Kidney (tissue), 13 donors: ENCODE measurements at regions not wholly inside any gene's neighbourhood (a gene's known extent, or its start where the extent isn't known, plus 50 kb on each side); places are given as distances from the start of the nearest gene placed in this dataset.
"Not testable (repeated sequence)": the region's sequence is repeated elsewhere in the genome, so short reads cannot be mapped to it uniquely, and the experiment has no call there.

Experiments used
- DNase-seq, 5 donors: peaks; one replicate each; pipeline ENCODE4 v3.0.0-alpha.2; 2013 to 2020
- FAIRE-seq: peaks from 2 replicates; lab custom pipeline; 2012; peaks lifted over from hg19 to GRCh38; lab: Jason Lieb, UNC
- H3K27ac ChIP-seq, 2 donors: one replicate each; pipeline ENCODE4 v1.7.0; 2013; ENCODE audit warnings: low read depth in 2 of 2, low read length in 2 of 2, inconsistent platforms in 1 of 2
- H3K27me3 ChIP-seq: one replicate; pipeline ENCODE4 v1.7.1; 2013; ENCODE audit warnings: low read length, inconsistent platforms; ENCODE audit not compliant: control insufficient read depth, insufficient read depth
- H3K36me3 ChIP-seq, 3 donors: one replicate each; pipeline versions ENCODE4 v1.7.0 to v1.7.1; 2013; ENCODE audit warnings: low read length in 3 of 3, control low read depth in 1 of 3, inconsistent platforms in 1 of 3; ENCODE audit not compliant: insufficient read depth in 3 of 3, control insufficient read depth in 2 of 3
- H3K4me1 ChIP-seq, 3 donors: one replicate each; pipeline versions ENCODE4 v1.7.0 to v1.7.1; 2013; ENCODE audit warnings: low read length in 3 of 3, inconsistent platforms in 1 of 3, low read depth in 1 of 3; ENCODE audit not compliant: control insufficient read depth in 2 of 3, insufficient read depth in 2 of 3
- H3K4me3 ChIP-seq, 3 donors: one replicate each; pipeline versions ENCODE4 v1.7.0 to v1.8.1; 2013; ENCODE audit warnings: low read length in 3 of 3, control low read depth in 1 of 3, inconsistent platforms in 1 of 3
- H3K9ac ChIP-seq, 3 donors: one replicate each; pipeline versions ENCODE4 v1.7.0 to v1.7.1; 2013; ENCODE audit warnings: low read length in 3 of 3, control low read depth in 1 of 3, inconsistent platforms in 1 of 3
- H3K9me3 ChIP-seq, 3 donors: one replicate each; pipeline versions ENCODE4 v1.7.0 to v1.7.1; 2013; ENCODE audit warnings: low read length in 3 of 3, control low read depth in 1 of 3, inconsistent platforms in 1 of 3; ENCODE audit not compliant: control insufficient read depth in 2 of 3, insufficient read depth in 1 of 3
- intact Hi-C: fragments of 100-400 bp; cut with DNase I; formaldehyde crosslinking; loops from one replicate; pipeline ENCODE4 v1.11.1; 2022
- TF ChIP-seq, protein P1 (sequence below): IDR thresholded peaks from 3 replicates; pipeline ENCODE4 v1.5.1; 2012; ENCODE audit warnings: mild to moderate bottlenecking, moderate library complexity, borderline replicate concordance; ENCODE audit not compliant: insufficient read depth; ENCODE audit errors: extremely low read depth
- donor health status: control.
- donor health status: control.
- donor health status: control.
- donor health status: control.
- donor health status: control.
- donor health status: DM: yes; HTN: yes; CAD: no.
- donor health status: Normal renal cell carcinoma (clear cell type).

DNA sequence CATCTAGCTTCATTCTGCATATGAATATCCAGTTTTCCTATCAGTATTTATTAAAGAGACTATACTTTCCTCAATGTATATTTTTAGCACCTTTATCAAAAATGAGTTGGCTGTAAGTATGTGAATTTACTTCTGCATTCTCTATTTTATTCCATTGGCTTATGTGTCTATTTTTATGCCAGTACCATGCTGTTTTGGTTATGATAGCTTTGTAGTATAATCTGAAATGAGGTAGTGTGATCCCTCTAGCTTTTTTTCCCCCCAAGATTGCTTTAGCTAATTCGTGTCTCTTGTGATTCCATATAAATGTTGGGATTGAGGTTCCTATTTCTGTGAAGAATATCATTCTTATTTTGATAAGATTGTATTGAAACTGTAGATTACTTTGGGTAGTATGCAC, 469.1 kb upstream of the MAP3K7 start:
- Histone ChIP-seq H3K9ac (no peak overlapping the region), H3K27me3 (no peaks in the 10 kb centered on the region), H3K4me1 (no peaks in the 10 kb centered on the region), H3K36me3 (no peaks in the 10 kb centered on the region), H3K4me3 (no peak overlapping the region), H3K9me3 (peaks cover 0 to 16% (median 0%) of the 10 kb centered on the region in 3 donors), H3K27ac (no peak overlapping the region)
- intact Hi-C loops, result no loop called here
- no peak for FAIRE-seq
- TF ChIP-seq, protein P1, sequence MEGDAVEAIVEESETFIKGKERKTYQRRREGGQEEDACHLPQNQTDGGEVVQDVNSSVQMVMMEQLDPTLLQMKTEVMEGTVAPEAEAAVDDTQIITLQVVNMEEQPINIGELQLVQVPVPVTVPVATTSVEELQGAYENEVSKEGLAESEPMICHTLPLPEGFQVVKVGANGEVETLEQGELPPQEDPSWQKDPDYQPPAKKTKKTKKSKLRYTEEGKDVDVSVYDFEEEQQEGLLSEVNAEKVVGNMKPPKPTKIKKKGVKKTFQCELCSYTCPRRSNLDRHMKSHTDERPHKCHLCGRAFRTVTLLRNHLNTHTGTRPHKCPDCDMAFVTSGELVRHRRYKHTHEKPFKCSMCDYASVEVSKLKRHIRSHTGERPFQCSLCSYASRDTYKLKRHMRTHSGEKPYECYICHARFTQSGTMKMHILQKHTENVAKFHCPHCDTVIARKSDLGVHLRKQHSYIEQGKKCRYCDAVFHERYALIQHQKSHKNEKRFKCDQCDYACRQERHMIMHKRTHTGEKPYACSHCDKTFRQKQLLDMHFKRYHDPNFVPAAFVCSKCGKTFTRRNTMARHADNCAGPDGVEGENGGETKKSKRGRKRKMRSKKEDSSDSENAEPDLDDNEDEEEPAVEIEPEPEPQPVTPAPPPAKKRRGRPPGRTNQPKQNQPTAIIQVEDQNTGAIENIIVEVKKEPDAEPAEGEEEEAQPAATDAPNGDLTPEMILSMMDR, result no peak
- DNase-seq, result no peak

DNA sequence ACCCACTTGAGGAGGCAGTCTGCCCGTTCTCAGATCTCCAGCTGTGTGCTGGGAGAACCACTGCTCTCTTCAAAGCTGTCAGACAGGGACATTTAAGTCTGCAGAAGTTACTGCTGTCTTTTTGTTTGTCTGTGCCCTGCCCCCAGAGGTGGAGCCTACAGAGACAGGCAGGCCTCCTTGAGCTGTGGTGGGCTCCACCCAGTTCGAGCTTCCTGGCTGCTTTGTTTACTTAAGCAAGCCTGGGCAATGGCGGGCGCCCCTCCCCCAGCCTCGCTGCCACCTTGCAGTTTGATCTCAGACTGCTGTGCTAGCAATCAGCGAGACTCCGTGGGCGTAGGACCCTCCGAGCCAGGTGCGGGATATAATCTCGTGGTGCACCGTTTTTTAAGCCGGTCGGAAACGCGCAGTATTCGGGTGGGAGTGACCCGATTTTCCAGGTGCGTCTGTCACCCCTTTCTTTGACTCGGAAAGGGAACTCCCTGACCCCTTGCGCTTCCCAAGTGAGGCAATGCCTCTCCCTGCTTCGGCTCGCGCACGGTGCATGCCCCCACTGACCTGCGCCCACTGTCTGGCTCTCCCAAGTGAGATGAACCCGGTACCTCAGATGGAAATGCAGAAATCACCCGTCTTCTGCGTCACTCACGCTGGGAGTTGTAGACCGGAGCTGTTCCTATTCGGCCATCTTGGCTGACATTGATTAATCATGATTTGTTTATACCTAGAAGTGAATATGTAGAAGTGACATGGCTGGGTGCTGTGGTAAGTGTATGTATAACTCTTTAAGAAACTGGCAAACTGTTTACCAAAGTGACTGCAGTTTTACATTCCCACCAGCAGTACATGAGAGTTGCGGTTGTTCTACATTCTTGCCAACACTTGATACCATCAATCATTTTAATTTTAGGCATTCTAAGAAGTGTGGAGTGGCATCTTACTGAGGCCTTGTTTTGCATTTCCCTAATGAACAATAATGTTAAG, 465.9 kb upstream of the MAP3K7 start:
- FAIRE-seq, H3K27ac ChIP-seq, H3K27me3 ChIP-seq, H3K36me3 ChIP-seq, H3K4me1 ChIP-seq, H3K9ac ChIP-seq, intact Hi-C loops, H3K4me3 ChIP-seq: not testable (repeated sequence)
- peak in 1 of 5 donors; percentile 26 for DNase-seq
- peaks cover 0 to 16% (median 0%) of the 10 kb centered on the region in 3 donors for H3K9me3 ChIP-seq

DNA sequence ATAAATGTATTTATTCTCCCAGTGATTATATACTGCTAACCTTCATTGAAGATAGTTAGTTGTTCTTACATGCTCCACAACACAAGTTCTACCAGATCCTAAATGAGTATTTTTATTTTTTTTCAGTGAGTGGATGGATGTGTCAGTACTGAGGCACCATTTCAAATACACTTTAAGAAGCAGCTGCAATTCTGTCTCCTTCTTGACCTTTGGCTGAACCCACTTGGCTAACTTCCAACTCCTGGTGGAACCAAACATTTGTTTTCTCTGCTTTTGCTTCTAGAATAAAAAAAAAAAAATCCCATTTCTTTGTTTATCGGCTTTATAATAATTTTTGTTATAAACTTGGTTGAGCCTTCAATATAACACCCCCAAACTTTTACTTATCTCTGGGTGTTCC, 458.3 kb upstream of the MAP3K7 start:
- DNase-seq, result peak in 3 of 5 donors; percentile 45 to 63 (median 61)
- no peaks in the 10 kb centered on the region for H3K4me1 ChIP-seq
- FAIRE-seq, result no peak
- H3K27me3 ChIP-seq, result no peaks in the 10 kb centered on the region
- no peaks in the 10 kb centered on the region for H3K9me3 ChIP-seq
- H3K27ac ChIP-seq, result no peak overlapping the region
- no peak overlapping the region for H3K9ac ChIP-seq
- TF ChIP-seq, protein P1, result no peak
- H3K36me3 ChIP-seq, result no peaks in the 10 kb centered on the region
- no peak overlapping the region for H3K4me3 ChIP-seq
- intact Hi-C loops, result no loop called here

DNA sequence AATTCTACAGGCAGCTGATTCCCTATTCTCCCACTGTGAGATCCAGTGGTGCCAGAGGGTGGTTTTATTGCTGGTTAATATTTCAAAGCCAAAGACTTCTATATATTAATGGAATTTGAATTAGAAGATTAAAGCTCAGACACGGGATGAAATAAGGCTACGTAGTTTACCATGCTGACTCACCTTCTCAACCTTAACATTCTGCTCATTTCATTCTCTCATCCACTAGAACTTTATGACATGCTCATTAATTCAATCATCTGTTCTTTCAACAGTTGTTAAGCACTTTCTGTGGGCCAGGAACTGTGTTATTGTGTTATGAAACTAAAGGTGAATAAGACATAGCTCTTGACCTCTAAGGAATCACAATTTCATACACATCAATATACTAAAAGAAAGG, 456.9 kb upstream of the MAP3K7 start:
- intact Hi-C loops, result no loop called here
- Histone ChIP-seq H3K4me1 (no peaks in the 10 kb centered on the region), H3K27ac (no peak overlapping the region), H3K36me3 (no peaks in the 10 kb centered on the region), H3K4me3 (no peak overlapping the region), H3K9ac (no peak overlapping the region), H3K27me3 (no peaks in the 10 kb centered on the region), H3K9me3 (no peaks in the 10 kb centered on the region)
- FAIRE-seq (no peak), DNase-seq (no peak)
- TF ChIP-seq, protein P1, result no peak
